ENCODE measurements at regions not wholly inside any gene's neighbourhood (a gene's known extent, or its start where the extent isn't known, plus 50 kb on each side); places are given as distances from the start of the nearest gene placed in this dataset.

GRCh38 chr1:38685388-38685787 lies 174.2 kb downstream of the RRAGC start:
- no peaks in the 10 kb centered on the region for H3K27me3 ChIP-seq (ENCODE audit: insufficient read depth, insufficient read length)

GRCh38 chr1:38680801-38681510 lies 178.6 kb downstream of the RRAGC start:
- Histone ChIP-seq H3K9ac (ENCODE audit: insufficient read length, low read depth) (no peak overlapping the region), H3K36me3 (ENCODE audit: insufficient read depth, insufficient read length, low read length) (no peaks in the 10 kb centered on the region), H3K27me3 (ENCODE audit: insufficient read depth, insufficient read length) (no peaks in the 10 kb centered on the region), H3K9me3 (ENCODE audit: insufficient read depth, low read length) (no peaks in the 10 kb centered on the region), H3K4me3 (ENCODE audit: insufficient read length, low read depth) (no peak overlapping the region), H3K4me1 (ENCODE audit: insufficient read depth, insufficient read length) (no peaks in the 10 kb centered on the region)
- TF ChIP-seq SUZ12 (IDR thresholded peaks at IDR 0.05; ENCODE audit: extremely low read depth, insufficient read depth, insufficient read length) (no peak), YY1 (IDR thresholded peaks at IDR 0.05; ENCODE audit: insufficient read depth, insufficient read length) (no peak), ZNF274 (IDR thresholded peaks at IDR 0.05; ENCODE audit: low read depth, low read length) (no peak)
- peak; percentile 39 for DNase-seq (ENCODE audit: low read depth, low spot score)

More at GRCh38 chr1:38685388-38685787, 174.2 kb downstream of the RRAGC start:
- TF ChIP-seq ZNF274 (IDR thresholded peaks at IDR 0.05; ENCODE audit: low read depth, low read length) (no peak), SUZ12 (IDR thresholded peaks at IDR 0.05; ENCODE audit: extremely low read depth, insufficient read depth, insufficient read length) (no peak), YY1 (IDR thresholded peaks at IDR 0.05; ENCODE audit: insufficient read depth, insufficient read length) (no peak)
- Histone ChIP-seq H3K9ac (ENCODE audit: insufficient read length, low read depth) (no peak overlapping the region), H3K9me3 (ENCODE audit: insufficient read depth, low read length) (no peaks in the 10 kb centered on the region), H3K4me1 (ENCODE audit: insufficient read depth, insufficient read length) (no peaks in the 10 kb centered on the region), H3K36me3 (ENCODE audit: insufficient read depth, insufficient read length, low read length) (no peaks in the 10 kb centered on the region), H3K4me3 (ENCODE audit: insufficient read length, low read depth) (no peak overlapping the region)
- no peak for DNase-seq (ENCODE audit: low read depth, low spot score)

GRCh38 chr1:38677756-38678155 lies 181.8 kb downstream of the RRAGC start:
- TF ChIP-seq SUZ12 (IDR thresholded peaks at IDR 0.05; ENCODE audit: extremely low read depth, insufficient read depth, insufficient read length) (no peak), YY1 (IDR thresholded peaks at IDR 0.05; ENCODE audit: insufficient read depth, insufficient read length) (no peak)
- Histone ChIP-seq H3K9me3 (ENCODE audit: insufficient read depth, low read length) (no peaks in the 10 kb centered on the region), H3K27me3 (ENCODE audit: insufficient read depth, insufficient read length) (no peaks in the 10 kb centered on the region), H3K4me3 (ENCODE audit: insufficient read length, low read depth) (no peak overlapping the region), H3K4me1 (ENCODE audit: insufficient read depth, insufficient read length) (no peaks in the 10 kb centered on the region), H3K9ac (ENCODE audit: insufficient read length, low read depth) (no peak overlapping the region), H3K36me3 (ENCODE audit: insufficient read depth, insufficient read length, low read length) (no peaks in the 10 kb centered on the region)
- DNase-seq (ENCODE audit: low read depth, low spot score) = no peak

GRCh38 chr1:38677311-38677710 lies 182.3 kb downstream of the RRAGC start:
- Histone ChIP-seq H3K9me3 (ENCODE audit: insufficient read depth, low read length) (no peaks in the 10 kb centered on the region), H3K9ac (ENCODE audit: insufficient read length, low read depth) (no peak overlapping the region), H3K27me3 (ENCODE audit: insufficient read depth, insufficient read length) (no peaks in the 10 kb centered on the region), H3K4me3 (ENCODE audit: insufficient read length, low read depth) (no peak overlapping the region), H3K36me3 (ENCODE audit: insufficient read depth, insufficient read length, low read length) (no peaks in the 10 kb centered on the region), H3K4me1 (ENCODE audit: insufficient read depth, insufficient read length) (no peaks in the 10 kb centered on the region)
- no peak for TF ChIP-seq SUZ12 (IDR thresholded peaks at IDR 0.05; ENCODE audit: extremely low read depth, insufficient read depth, insufficient read length)
- TF ChIP-seq ZNF274 (IDR thresholded peaks at IDR 0.05; ENCODE audit: low read depth, low read length) = no peak
- no peak for TF ChIP-seq YY1 (IDR thresholded peaks at IDR 0.05; ENCODE audit: insufficient read depth, insufficient read length)
- DNase-seq (ENCODE audit: low read depth, low spot score) = no peak

GRCh38 chr1:38672692-38673091 lies 186.9 kb downstream of the RRAGC start:
- no peaks in the 10 kb centered on the region for H3K27me3 ChIP-seq (ENCODE audit: insufficient read depth, insufficient read length)
- H3K9me3 ChIP-seq (ENCODE audit: insufficient read depth, low read length) = no peaks in the 10 kb centered on the region
- no peaks in the 10 kb centered on the region for H3K36me3 ChIP-seq (ENCODE audit: insufficient read depth, insufficient read length, low read length)
- no peak overlapping the region for H3K9ac ChIP-seq (ENCODE audit: insufficient read length, low read depth)
- TF ChIP-seq SUZ12 (IDR thresholded peaks at IDR 0.05; ENCODE audit: extremely low read depth, insufficient read depth, insufficient read length) (no peak), ZNF274 (IDR thresholded peaks at IDR 0.05; ENCODE audit: low read depth, low read length) (no peak), YY1 (IDR thresholded peaks at IDR 0.05; ENCODE audit: insufficient read depth, insufficient read length) (no peak)
- no peak for DNase-seq (ENCODE audit: low read depth, low spot score)
- no peak overlapping the region for H3K4me3 ChIP-seq (ENCODE audit: insufficient read length, low read depth)
- no peaks in the 10 kb centered on the region for H3K4me1 ChIP-seq (ENCODE audit: insufficient read depth, insufficient read length)

- no peaks in the 10 kb centered on the region for H3K9me3 ChIP-seq (ENCODE audit: insufficient read depth, low read length)
- TF ChIP-seq ZNF274 (IDR thresholded peaks at IDR 0.05; ENCODE audit: low read depth, low read length) (no peak), YY1 (IDR thresholded peaks at IDR 0.05; ENCODE audit: insufficient read depth, insufficient read length) (no peak), SUZ12 (IDR thresholded peaks at IDR 0.05; ENCODE audit: extremely low read depth, insufficient read depth, insufficient read length) (no peak)
- no peak overlapping the region for H3K4me3 ChIP-seq (ENCODE audit: insufficient read length, low read depth)
- no peaks in the 10 kb centered on the region for H3K4me1 ChIP-seq (ENCODE audit: insufficient read depth, insufficient read length)
- H3K36me3 ChIP-seq (ENCODE audit: insufficient read depth, insufficient read length, low read length) = no peaks in the 10 kb centered on the region
- no peak for DNase-seq (ENCODE audit: low read depth, low spot score)
- H3K27me3 ChIP-seq (ENCODE audit: insufficient read depth, insufficient read length) = no peaks in the 10 kb centered on the region
- no peak overlapping the region for H3K9ac ChIP-seq (ENCODE audit: insufficient read length, low read depth)
Measured at GRCh38 chr1:38671221-38671620, 188.4 kb downstream of the RRAGC start.

- TF ChIP-seq ZNF274 (IDR thresholded peaks at IDR 0.05; ENCODE audit: low read depth, low read length) (no peak), SUZ12 (IDR thresholded peaks at IDR 0.05; ENCODE audit: extremely low read depth, insufficient read depth, insufficient read length) (no peak), YY1 (IDR thresholded peaks at IDR 0.05; ENCODE audit: insufficient read depth, insufficient read length) (no peak)
- Histone ChIP-seq H3K4me1 (ENCODE audit: insufficient read depth, insufficient read length) (no peaks in the 10 kb centered on the region), H3K9ac (ENCODE audit: insufficient read length, low read depth) (no peak overlapping the region), H3K4me3 (ENCODE audit: insufficient read length, low read depth) (no peak overlapping the region), H3K9me3 (ENCODE audit: insufficient read depth, low read length) (0 out of 2 replicates have a peak, but pooled peaks cover 4% of the 10 kb centered on the region), H3K36me3 (ENCODE audit: insufficient read depth, insufficient read length, low read length) (no peaks in the 10 kb centered on the region), H3K27me3 (ENCODE audit: insufficient read depth, insufficient read length) (no peaks in the 10 kb centered on the region)
- no peak for DNase-seq (ENCODE audit: low read depth, low spot score)
Measured at GRCh38 chr1:38670544-38671122, 188.9 kb downstream of the RRAGC start.
